GM19043 (cell line): ENCODE measurements at regions not wholly inside any gene's neighbourhood (a gene's known extent, or its start where the extent isn't known, plus 50 kb on each side); places are given as distances from the start of the nearest gene placed in this dataset.
A peak's percentile ranks its signal among the peaks of the same experiment; 100 is the strongest.

Experiments
- ATAC-seq: cut with Tn5 transposase; IDR thresholded peaks from one replicate; pipeline ENCODE4 v1.9.1; 2021; ENCODE audit warnings: low read depth; ENCODE audit not compliant: unreplicated experiment

DNA sequence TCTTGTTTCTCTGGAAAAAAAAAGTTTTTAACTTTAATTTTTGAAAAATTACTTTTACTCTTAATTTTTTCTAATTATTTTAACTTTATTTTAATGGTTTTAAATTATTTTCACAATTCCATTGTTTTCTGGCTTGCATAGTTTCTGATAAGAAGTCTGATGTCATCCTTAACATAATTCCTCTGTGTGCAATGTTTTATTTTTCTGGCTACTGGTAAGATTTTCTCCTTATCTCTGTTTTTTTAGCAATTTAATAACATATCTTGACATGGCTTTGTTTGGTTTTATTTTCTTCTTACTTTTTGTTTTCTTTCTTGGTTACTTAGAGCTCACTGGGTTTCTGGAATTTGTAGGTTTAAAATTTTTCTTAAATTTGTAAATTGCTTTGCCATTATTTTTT lies 114.8 kb downstream of the TBXT start:
- no peak for ATAC-seq

DNA sequence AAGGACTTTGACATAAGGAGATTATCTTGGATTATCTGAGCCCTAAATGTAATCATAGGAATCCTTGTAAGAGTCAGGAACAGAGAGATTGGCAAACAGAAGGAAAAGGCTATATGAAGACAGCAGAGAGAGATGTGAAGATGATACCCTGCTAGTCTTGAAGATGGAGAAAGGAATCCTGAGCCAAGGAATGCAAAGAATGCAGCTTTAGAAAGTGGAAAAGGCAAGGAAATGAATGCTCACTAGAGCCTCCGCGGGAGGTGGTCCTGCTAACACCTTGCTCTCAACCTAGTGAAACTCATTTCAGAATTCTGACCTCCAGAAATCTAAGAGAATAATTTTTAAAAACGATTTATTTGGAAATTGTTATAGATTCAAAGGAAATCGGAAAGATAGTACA lies 117.1 kb downstream of the TBXT start:
- ATAC-seq: no peak

DNA sequence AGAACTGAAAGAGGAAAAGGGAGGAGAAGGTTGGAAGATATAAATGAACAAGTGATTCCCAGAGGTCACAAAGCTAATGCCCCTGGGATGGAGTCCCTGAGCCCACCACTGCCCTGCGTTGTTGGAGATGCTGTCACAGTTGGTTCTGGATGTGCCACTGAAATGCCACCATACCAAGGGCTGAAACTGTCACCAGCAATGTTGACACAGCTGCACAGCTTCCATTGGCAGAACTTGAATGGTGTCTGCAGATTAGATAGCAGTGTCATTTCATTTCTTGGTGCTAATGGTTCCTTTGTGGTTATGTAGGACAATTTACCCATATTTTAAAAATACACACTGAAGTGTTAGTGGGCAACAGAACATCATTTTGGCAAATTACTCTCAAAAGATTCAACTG lies 120.7 kb downstream of the TBXT start:
- ATAC-seq: no peak

DNA sequence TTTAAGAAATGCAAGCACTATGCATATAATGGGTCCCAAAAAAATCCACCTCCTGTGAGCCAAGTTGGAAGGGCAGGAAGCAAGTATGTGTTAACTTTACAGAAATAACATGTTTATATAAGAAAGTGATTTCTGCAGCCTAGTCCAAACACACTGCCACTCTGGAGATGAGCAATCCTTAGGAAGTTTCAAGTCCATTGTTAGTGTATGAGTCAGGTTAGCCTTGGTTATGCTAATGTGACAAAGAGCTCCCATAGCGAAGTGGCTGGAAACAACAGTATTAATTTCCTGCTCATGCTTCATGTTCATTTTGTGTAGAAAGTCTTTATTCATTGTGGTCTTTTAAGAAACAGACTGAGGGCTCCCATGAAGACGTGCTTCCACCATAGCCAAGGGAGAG lies 121.4 kb downstream of the TBXT start:
- no peak for ATAC-seq

DNA sequence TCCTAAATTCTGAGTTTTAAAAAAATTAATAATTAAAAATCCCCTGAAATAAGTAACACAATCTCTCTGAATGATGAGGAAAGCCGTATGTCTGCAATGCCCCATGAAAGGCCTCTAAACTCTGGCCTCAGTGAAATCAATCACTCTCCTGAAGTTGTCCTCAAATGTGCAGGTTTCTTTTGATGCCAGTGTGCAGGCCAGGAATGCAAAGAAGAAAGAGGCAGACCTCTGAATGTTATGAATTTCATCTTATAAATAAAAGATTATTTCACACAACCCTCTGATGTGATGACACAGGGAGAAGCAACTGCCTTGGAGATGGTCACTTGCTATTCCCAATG lies 121.8 kb downstream of the TBXT start:
- ATAC-seq: no peak

DNA sequence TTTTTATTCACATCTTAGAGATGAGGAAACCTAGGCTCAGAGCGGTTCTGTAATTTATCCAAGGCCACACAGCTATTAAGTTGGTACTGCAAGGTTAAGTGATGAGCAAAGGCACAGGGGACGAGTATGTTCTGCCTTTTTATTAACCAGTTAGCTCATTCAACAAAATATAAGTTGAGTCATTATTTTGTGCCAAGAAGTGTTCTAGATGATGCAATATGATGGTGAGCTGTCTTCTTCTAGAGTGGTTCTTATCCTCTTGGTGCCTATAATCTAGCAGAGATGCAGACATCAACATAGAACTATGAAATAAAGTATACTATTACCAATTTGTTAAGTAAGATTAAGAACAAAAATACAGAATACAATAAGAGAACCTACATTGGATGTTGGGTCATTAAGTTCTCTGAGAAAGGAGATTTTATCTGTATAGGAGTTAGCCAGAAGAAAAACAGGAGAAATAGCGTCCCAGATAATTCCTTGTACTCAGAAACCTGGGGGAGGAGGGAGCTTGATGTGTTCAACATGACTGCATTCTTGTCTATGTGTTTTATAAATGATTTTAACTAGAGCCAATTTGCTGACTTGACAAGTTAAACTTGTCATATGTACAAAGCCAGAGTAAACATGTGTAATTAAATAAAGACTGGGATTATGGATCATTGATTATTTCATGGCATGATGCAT lies 122.3 kb downstream of the TBXT start:
- ATAC-seq: no peak

DNA sequence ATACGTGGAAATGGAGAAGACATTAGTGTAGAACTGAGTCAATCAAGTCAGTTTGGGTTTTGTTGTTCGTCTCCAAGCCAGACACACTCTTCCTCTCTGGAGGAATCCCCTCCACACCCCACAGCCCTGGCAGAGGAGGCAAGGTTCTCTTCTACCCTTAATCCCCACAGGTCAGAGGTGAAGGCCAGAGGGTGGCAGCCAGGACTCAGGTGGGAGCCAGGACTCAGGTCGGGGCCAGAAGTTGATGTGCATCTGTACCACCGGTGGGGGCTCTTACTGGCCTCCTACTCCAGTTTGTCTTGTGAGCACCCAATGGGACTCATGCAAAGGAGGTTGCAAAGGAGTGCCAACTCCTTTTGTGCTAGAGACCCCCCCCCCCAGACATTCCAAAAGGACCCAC lies 126.4 kb downstream of the TBXT start:
- ATAC-seq: no peak

DNA sequence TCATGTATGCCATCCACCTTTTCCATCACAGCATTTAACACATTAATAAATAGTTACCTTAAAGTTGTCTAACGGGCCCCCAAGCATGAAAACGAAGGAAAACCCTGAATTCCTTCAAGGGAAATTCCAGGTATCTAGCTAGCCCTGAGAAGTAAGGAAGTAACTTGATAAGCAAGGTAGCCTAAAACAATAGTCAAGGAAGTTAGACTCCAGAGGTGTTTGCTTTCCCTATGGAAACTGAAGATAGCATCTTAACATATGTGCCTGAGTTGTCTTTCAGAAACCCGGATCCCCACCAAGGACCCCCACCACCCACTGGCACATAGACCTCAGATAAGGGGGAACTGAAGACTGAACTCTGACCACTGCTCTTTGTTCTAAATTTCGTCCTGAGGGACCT lies 127.4 kb downstream of the TBXT start:
- no peak for ATAC-seq

DNA sequence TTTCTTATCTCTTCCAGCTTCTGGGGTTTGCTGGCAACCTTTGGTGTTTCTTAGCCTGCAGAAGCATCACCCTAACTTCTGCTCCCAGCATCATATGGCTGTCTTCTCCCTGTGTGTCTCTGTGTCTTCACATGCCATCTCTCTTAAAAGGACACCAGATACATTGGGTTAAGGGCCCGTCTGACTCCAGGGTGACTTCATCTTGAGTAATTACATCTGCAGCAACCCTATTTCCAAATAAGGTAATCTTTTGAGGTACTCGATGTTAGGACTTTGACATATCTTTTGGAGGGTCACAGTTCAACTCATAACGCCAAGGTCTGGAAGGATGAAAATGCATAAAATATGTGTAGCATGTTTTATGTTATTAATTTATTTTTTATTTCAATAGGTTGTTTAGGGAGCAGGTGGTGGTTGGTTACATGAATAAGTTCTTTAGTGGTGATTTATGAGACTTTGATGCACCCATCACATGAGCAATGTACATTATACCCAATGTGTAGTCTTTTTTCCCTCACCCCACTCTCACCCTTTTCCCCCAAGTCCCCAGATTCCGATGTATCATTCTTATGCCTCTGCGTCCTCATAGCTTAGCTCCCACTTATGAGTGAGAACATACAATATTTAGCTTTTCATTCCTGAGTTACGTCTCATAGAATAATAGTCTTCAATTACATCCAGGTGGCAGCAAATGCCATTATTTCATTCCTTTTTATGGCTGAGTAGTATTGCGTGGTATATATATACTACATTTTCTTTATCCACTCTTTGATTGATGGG lies 131.1 kb downstream of the TBXT start:
- no peak for ATAC-seq

DNA sequence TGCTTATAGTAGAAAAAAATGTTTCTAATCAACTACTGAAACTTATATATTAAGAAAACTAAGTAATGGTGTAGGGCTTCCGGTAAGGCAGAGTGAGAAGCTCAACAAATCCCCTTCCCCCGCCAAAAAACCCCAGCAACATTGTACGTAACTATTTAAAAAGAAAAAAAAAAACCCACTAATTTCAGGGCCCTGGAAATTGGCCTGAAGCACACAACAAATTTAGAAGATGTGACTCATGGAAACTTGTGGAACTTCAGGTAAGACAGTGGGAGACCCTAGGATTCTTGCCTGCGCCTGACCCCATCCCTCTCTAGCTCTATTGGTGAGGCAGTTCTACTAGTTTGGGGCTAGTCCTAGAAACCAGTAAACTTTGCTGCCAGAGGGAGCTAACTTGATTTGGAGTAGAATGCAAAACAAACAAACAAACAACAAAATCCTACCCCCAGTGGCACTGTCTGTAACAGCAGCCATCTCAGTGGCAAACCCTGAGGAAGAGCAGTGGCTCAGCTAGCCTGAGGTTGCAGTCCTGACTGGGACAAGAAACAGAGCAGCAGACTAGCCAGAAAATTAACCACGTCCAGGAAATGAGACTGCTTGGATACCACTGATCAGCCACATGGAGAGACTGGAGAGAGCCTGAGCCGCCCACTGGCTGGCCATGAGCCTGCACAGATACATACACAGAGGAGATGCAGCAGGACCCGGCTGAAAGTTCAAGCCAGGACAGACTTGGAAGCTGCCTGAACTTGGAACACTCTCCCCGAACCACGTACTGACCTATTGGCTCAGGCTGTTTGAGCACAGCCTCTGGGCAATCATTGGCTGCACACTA lies 135.1 kb downstream of the TBXT start:
- no peak for ATAC-seq

DNA sequence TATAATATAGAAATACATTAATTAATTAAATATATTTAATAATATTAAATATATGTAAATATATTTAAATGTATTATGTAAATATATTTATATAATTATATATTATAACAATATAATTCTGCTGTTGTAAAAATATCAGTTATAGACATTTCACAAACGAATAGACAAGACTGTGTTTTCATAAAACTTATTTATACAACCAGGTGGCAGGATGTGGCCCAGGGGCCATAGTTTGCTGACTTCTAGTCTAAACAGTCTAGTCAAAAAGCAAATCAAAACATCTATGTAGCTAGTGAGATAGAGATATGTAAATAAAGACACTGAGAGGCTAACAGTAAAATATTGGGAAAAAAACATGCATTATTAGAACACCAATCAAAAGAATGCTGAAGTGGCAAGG lies 136.4 kb downstream of the TBXT start:
- ATAC-seq: no peak

DNA sequence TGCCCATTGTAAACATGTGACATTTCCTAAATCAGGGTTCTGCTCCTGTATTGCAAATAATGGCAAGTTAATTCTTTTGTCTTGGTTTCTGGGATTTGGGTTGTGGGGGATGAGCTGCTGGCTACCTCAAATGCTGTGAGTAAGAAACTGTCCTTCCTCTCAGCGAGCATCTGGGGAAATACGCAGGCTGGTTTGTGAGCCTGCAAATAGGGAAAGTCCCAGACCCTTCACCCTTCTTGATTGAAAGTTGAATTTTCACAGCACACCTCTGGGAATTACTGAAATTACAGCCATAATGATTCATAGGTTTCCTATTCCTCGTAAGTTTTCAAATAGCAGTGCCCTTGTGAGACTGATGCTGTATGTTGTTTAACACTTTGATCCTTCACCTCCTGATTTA lies 138.1 kb downstream of the TBXT start:
- ATAC-seq: peak; percentile 59

DNA sequence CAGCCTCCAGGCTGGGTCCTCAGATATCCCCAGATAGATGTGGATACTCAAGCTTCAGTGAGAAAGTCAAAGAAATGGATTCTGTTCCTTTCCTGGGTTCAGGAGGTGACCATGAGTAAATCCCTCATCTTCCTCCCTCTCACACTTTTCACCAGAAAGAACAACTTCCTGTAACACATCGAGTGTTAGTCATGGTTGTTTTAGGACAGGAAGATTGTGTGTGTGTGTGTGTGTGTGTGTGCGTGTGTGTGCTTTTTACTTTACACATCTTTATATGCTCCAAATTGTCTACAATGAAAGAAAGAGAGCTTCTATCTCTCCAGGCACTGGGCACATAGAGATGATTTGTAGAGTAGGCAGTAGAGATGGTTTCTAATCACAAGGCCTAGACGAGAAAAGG lies 139.9 kb downstream of the TBXT start:
- ATAC-seq: no peak

DNA sequence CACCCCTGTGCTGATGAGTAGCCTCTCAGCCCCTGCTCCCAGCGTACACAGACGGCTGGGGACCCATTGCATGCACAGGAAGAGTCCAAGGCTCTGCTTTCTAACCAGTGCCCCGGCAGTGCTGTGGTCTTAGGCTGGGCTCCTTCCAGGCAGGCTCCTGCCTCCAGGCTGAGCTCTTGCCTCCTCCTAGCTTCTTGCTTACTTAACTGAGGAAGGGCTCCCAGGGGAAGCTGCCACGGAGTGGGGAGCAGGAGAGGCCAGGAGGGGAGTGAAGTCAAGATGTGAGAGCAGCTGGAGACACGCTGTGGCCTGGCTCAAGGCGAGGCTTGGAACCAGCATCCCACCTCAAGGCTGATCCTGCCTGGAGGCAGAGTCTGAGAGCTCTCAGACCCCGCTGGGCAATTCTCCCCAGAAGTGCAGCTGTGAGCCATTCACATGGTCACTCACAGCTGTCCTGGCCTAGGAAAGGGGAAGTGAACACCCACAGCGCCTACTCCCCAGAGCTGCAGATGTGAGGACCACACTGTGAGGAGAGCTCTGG lies 141.0 kb downstream of the TBXT start:
- ATAC-seq: no peak

DNA sequence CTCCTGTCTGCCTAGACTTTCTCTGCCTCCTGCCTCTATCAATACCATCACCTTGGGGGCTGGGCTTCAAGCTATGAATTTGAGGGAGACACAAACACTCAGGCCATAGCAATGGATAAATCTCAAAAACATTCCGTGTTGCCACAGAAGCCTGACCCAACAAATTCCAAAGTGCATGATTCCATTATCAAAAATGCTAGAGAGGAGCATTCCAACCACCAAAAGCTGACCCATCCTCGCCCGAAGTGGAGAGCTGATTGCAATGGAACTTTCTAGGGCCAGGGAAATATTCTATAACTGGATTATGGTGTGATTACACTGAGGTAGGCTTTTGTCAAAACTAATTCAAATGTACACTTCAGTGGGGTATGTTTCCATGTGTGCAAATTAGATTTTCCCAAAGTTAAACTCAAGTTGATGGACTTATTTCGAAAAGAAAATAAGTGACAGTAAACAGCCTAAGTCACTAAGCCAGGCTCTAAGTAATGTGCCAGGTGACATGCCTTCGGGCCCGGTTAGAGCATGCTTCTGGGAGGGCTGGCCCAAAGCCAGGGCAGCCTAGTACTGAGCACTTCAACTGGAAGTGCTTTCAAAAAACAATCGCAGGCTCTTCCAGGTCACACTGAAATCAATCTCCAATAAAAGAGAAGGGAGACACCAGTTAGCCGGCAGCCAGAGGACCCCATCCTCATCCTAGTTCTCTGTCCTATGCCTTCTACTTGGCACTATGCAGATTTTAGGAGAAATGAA lies 142.3 kb downstream of the TBXT start:
- no peak for ATAC-seq

DNA sequence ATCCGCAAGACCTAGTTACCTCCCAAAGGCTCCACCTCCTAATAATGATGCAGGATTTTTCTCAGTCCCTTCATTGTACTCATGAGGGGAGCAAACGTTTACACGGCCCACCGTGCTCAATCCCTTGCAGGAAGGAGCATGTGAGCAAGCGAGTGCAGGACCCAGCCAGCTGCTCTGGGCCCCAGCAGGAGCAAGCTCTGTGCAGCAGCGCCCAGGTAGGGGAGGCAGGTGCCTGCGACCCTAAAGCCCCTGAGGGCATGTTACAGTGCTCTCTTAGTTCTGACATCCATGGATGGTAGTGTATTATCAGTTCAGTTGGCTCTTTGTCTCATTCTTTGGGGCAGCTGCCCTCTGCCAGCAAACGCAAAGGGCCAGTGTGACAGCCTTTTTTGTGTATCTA lies 143.4 kb downstream of the TBXT start:
- no peak for ATAC-seq

DNA sequence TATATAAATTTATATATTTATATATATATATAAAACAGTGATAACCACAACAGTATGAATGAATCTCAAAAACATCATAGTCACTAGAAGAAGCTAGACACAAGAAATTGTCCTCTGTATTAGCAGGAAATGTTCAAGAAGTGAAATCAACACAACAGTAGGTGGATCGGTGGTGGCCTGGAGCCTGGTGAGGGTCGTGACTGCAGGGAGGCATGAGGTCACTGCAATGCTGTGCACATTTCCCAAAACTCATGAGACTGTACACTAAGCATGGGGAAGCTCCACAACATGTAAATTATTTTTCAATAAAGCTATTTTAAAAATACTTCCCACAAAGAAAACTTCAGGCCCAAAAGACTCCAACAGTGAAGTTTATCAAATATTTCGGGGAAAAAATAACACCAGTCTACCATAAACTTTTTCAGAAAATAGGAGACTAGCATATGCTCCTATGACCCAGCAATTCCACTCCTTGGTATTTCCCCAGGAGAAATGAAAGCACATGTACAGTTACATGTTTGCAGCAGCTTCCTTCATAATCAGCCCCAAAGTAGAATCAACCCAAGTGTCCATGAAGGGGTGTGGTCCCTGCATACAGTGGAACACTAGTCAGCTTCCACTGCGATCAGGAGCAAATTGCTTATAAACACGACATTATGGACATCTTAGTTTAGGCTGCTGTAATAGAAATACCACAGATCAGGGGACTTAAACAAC lies 144.2 kb downstream of the TBXT start:
- ATAC-seq: no peak

DNA sequence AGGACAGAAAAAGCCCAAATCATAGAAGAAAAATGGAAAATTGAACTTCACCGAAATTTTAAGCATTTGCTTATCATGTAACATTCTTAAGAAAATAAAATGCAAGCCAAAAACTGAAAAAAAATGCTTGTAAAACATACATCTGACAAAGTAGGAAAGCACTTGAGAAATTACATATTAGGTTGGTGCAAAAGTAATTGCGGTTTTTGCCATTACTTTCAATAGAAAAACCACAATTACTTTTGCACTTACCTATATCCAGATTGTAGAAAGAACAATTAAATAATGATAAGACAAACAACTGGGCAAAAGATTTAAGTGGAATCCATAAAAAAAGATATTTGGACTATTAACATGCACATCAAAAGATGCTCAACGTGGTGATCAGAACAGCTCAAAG lies 146.2 kb downstream of the TBXT start:
- no peak for ATAC-seq

DNA sequence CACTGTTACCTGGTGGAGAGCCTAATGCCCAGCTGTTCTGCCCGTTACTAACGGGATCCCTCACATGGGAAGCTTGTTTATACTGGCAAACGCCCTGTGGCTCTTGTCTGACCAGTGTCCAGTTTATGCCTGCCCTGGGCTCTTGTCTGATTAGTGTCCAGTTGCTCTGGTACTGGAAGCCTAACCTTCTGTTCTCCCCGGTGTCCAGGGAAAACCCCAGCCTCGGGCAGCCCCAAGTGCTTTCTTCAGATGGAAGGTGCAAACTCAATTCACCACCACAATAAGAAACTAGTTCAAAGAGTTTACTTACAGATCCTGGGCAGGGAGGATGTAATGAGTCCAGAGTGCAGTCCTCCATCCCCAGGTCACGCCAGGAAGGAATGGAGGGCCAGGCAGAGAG lies 148.4 kb downstream of the TBXT start:
- ATAC-seq: no peak

DNA sequence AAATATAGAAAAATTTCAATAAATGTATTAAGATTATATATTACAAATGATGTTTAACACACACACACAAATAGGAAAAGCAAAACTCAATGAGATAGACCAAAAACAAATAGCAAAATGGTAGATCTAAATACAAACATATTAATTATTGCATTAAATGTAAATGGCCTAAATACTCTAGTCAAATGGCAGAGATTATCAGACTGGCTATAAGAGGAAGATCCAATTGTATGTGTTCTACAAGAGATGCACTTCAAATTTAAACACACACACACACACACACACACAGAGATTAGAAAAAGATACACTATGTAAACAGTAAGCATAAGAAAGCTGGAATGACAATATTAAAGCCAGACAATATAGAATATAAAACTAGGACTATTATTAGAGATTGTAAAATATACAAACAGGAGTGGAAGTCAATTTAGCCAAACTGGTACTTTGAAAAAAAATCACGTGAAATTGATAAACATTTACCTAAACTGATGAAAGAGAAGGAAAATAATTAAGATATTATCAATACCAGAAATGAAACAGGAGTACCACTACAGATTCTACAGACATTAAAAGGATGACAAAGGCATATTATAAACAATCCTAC lies 150.5 kb downstream of the TBXT start:
- ATAC-seq: no peak
